NCI-H1092 treated with DMSO at 0.1 percent for 48 hours (cell line): ENCODE measurements at regions not wholly inside any gene's neighbourhood (a gene's known extent, or its start where the extent isn't known, plus 50 kb on each side); places are given as distances from the start of the nearest gene placed in this dataset.

Source experiments
- DNase-seq: peaks from one replicate; lab custom pipeline; 2025; lab: John Stamatoyannopoulos, UW

GRCh38 chr4:31946456-31946855 is 1226.3 kb downstream of the PCDH7 start:
- no peak for DNase-seq

- no peak for DNase-seq
Measured at GRCh38 chr4:31947101-31947500, 1226.9 kb downstream of the PCDH7 start.

GRCh38 chr4:31949045-31949444 is 1228.9 kb downstream of the PCDH7 start:
- DNase-seq = no peak

GRCh38 chr4:31955346-31955745 is 1235.2 kb downstream of the PCDH7 start:
- no peak for DNase-seq

GRCh38 chr4:31959972-31960371 is 1239.8 kb downstream of the PCDH7 start:
- no peak for DNase-seq

GRCh38 chr4:31964685-31965084 is 1244.5 kb downstream of the PCDH7 start:
- DNase-seq = no peak

GRCh38 chr4:31968842-31969241 is 1248.7 kb downstream of the PCDH7 start:
- no peak for DNase-seq

- no peak for DNase-seq
Measured at GRCh38 chr4:31974490-31975002, 1254.4 kb downstream of the PCDH7 start.

- DNase-seq = no peak
Measured at GRCh38 chr4:31979988-31980387, 1259.8 kb downstream of the PCDH7 start.

- no peak for DNase-seq
Measured at GRCh38 chr4:31983246-31983645, 1263.1 kb downstream of the PCDH7 start.

GRCh38 chr4:31983677-31984076 is 1263.5 kb downstream of the PCDH7 start:
- DNase-seq = no peak

GRCh38 chr4:31984872-31985271 is 1264.7 kb downstream of the PCDH7 start:
- DNase-seq = no peak

- DNase-seq = no peak
Measured at GRCh38 chr4:31995943-31996901, 1276.1 kb downstream of the PCDH7 start.

- DNase-seq = no peak
Measured at GRCh38 chr4:31998807-31999206, 1278.6 kb downstream of the PCDH7 start.

GRCh38 chr4:31999848-32000247 is 1279.7 kb downstream of the PCDH7 start:
- no peak for DNase-seq

GRCh38 chr4:32000846-32001488 is 1280.8 kb downstream of the PCDH7 start:
- DNase-seq = no peak

- no peak for DNase-seq
Measured at GRCh38 chr4:32002037-32002747, 1282.0 kb downstream of the PCDH7 start.

GRCh38 chr4:32003548-32003947 is 1283.4 kb downstream of the PCDH7 start:
- no peak for DNase-seq

- no peak for DNase-seq
Measured at GRCh38 chr4:32010221-32010620, 1290.1 kb downstream of the PCDH7 start.

GRCh38 chr4:32022071-32022470 is 1301.9 kb downstream of the PCDH7 start:
- DNase-seq = no peak

GRCh38 chr4:32025851-32026459 is 1305.8 kb downstream of the PCDH7 start:
- no peak for DNase-seq

- DNase-seq = no peak
Measured at GRCh38 chr4:32030406-32030805, 1310.2 kb downstream of the PCDH7 start.
